ENCODE measurements at regions not wholly inside any gene's neighbourhood (a gene's known extent, or its start where the extent isn't known, plus 50 kb on each side); places are given as distances from the start of the nearest gene placed in this dataset.
"Not testable (repeated sequence)": the region's sequence is repeated elsewhere in the genome, so short reads cannot be mapped to it uniquely, and the experiment has no call there.

- no peak for DNase-seq
These were observed 50.9 kb upstream of the PTPDC1 start for GRCh38 chr9:94033383-94033782.

- DNase-seq: no peak
These were observed 52.3 kb upstream of the PTPDC1 start for GRCh38 chr9:94031946-94032345.

GRCh38 chr9:94031380-94031779 is 52.9 kb upstream of the PTPDC1 start:
- no peak for DNase-seq

GRCh38 chr9:94030318-94031179 is 53.7 kb upstream of the PTPDC1 start:
- DNase-seq: peak; percentile 77 to 89

GRCh38 chr9:94029932-94030317 is 54.3 kb upstream of the PTPDC1 start:
- no peak for DNase-seq

- DNase-seq: no peak
These were observed 57.4 kb upstream of the PTPDC1 start for GRCh38 chr9:94026816-94027215.

- not testable (repeated sequence) for DNase-seq
These were observed 61.8 kb upstream of the PTPDC1 start for GRCh38 chr9:94022476-94022875.

GRCh38 chr9:94020836-94021235 is 63.4 kb upstream of the PTPDC1 start:
- DNase-seq: not testable (repeated sequence)

- DNase-seq: peak; percentile 55 to 83
These were observed 63.5 kb upstream of the BARX1 start for GRCh38 chr9:94018628-94019027.

- no peak for DNase-seq
These were observed 62.9 kb upstream of the BARX1 start for GRCh38 chr9:94017939-94018531.

- no peak for DNase-seq
These were observed 61.6 kb upstream of the BARX1 start for GRCh38 chr9:94016744-94017143.

- DNase-seq: peak; percentile 84 to 96
These were observed 59.8 kb upstream of the BARX1 start for GRCh38 chr9:94014920-94015319.

- peak; percentile 2 to 26 for DNase-seq
These were observed 59.0 kb upstream of the BARX1 start for GRCh38 chr9:94014066-94014654.

- no peak for DNase-seq
These were observed 55.9 kb upstream of the BARX1 start for GRCh38 chr9:94010980-94011533.

GRCh38 chr9:94005272-94005901 is 50.2 kb upstream of the BARX1 start:
- DNase-seq: no peak
